Keratinocyte (primary cell): ENCODE measurements at regions not wholly inside any gene's neighbourhood (a gene's known extent, or its start where the extent isn't known, plus 50 kb on each side); places are given as distances from the start of the nearest gene placed in this dataset.

Source experiments
- DNase-seq: peaks from one replicate; pipeline ENCODE4 v3.0.0-alpha.2; 2011; ENCODE audit warnings: low read depth, missing footprints, low spot score
- FAIRE-seq: peaks from 2 replicates; lab custom pipeline; 2011; peaks lifted over from hg19 to GRCh38; lab: Jason Lieb, UNC
- H2AFZ ChIP-seq: 2 replicates; pipeline ENCODE4 v1.6.0; 2012; ENCODE audit warnings: low read length, control low read depth, inconsistent platforms; ENCODE audit not compliant: control insufficient read depth
- H3K27ac ChIP-seq: 2 replicates; pipeline ENCODE4 v1.5.1; 2011; ENCODE audit warnings: low read length; ENCODE audit not compliant: control insufficient read depth, insufficient read depth
- H3K27me3 ChIP-seq: 3 replicates; pipeline ENCODE4 v1.6.0; 2011; ENCODE audit warnings: low read length; ENCODE audit not compliant: control insufficient read depth, insufficient read depth; ENCODE audit errors: extremely low read depth
- H3K36me3 ChIP-seq, 2 experiments: 2 replicates in 1 of 2; 3 replicates in 1 of 2; pipeline ENCODE4 v1.5.1; 2011; ENCODE audit warnings: low read length in 2 of 2, mild to moderate bottlenecking in 1 of 2; ENCODE audit not compliant: control insufficient read depth in 2 of 2, insufficient read depth in 2 of 2; ENCODE audit errors: extremely low read depth in 1 of 2
- H3K4me1 ChIP-seq: 3 replicates; pipeline ENCODE4 v1.5.1; 2011; ENCODE audit warnings: low read length; ENCODE audit not compliant: control insufficient read depth, insufficient read depth; ENCODE audit errors: extremely low read depth
- H3K4me2 ChIP-seq: 3 replicates; pipeline ENCODE4 v1.6.0; 2011; ENCODE audit warnings: low read depth, low read length; ENCODE audit not compliant: control insufficient read depth, insufficient read depth; ENCODE audit errors: extremely low read depth
- H3K4me3 ChIP-seq, 3 experiments: fragments of 200-600 bp in 1 of 3; sonication (generic) in 1 of 3; 2 replicates in 2 of 3; 3 replicates in 1 of 3; pipeline ENCODE4 v1.5.1; 2011 to 2016; ENCODE audit warnings: low read length in 3 of 3, mild to moderate bottlenecking in 3 of 3, control low read depth in 2 of 3, inconsistent platforms in 1 of 3, low read depth in 1 of 3, mixed read lengths in 1 of 3, mixed run types in 1 of 3, moderate library complexity in 1 of 3; ENCODE audit not compliant: control insufficient read depth in 2 of 3, insufficient read depth in 2 of 3; ENCODE audit errors: extremely low read depth in 1 of 3
- H3K79me2 ChIP-seq: 2 replicates; pipeline ENCODE4 v1.6.0; 2012; ENCODE audit warnings: low read length; ENCODE audit not compliant: control insufficient read depth, insufficient read depth
- H3K9ac ChIP-seq: 3 replicates; pipeline ENCODE4 v1.6.0; 2011; ENCODE audit warnings: low read length; ENCODE audit not compliant: control insufficient read depth, insufficient read depth; ENCODE audit errors: extremely low read depth
- H3K9me1 ChIP-seq: 3 replicates; pipeline ENCODE4 v1.6.0; 2011; ENCODE audit warnings: low read length; ENCODE audit not compliant: control insufficient read depth, insufficient read depth; ENCODE audit errors: extremely low read depth
- H3K9me3 ChIP-seq: 2 replicates; pipeline ENCODE4 v1.5.1; 2012; ENCODE audit warnings: low read depth, low read length; ENCODE audit not compliant: control insufficient read depth
- H4K20me1 ChIP-seq: 3 replicates; pipeline ENCODE4 v1.6.0; 2011; ENCODE audit warnings: low read length; ENCODE audit not compliant: control insufficient read depth, insufficient read depth; ENCODE audit errors: extremely low read depth
- EZH2 ChIP-seq: IDR thresholded peaks from one replicate; pipeline ENCODE4 v1.6.1; 2012; ENCODE audit warnings: inconsistent platforms, mild to moderate bottlenecking, low read length, moderate library complexity
- dilution Hi-C: fragments of 300-500 bp; cut with MboI; formaldehyde crosslinking; loops from one replicate; pipeline ENCODE4 v1.7.0; 2020; ENCODE audit warnings: low sequenced_read_pairs; ENCODE audit not compliant: extremely low pct_ligation_motif_present
- TF ChIP-seq, protein P1 (sequence below), 3 experiments: IDR thresholded peaks in 1 of 3; conservative IDR thresholded peaks in 1 of 3; optimal IDR thresholded peaks in 1 of 3; 2 replicates in 2 of 3; 3 replicates in 1 of 3; pipeline versions ENCODE3 to v1.5.1; 2011; ENCODE audit warnings: low read length in 3 of 3, mild to moderate bottlenecking in 3 of 3, moderate library complexity in 2 of 3, control low read depth in 1 of 3, inconsistent platforms in 1 of 3; ENCODE audit not compliant: insufficient read depth in 2 of 3; ENCODE audit errors: extremely low read depth in 1 of 3

DNA sequence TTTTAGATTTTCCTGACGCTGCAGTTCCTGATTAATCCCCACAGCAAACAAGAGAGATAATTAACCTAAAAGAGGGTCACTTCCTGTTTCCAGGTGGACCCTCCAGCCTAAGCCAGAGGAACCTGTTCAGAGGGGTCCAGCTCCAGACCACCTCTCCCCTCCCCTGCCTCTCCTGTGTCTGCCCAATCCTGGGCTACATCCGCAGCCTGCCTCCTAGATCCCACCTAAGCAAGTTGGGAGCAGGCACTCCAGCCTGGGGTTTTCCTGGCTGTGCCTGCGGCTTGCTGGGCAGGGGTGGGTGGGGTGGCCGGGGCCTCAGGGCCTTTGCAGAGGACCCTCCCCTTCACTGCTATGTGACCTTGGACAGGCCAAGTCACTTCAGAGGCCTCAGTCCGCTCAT lies 178.6 kb upstream of the LINGO1 start:
- Histone ChIP-seq H3K27me3 (peaks cover 6% of the 10 kb centered on the region), H3K4me3 (no peak overlapping the region), H3K9me3 (no peaks in the 10 kb centered on the region), H3K9ac (no peak overlapping the region), H2AFZ (no peak overlapping the region), H3K36me3 (no peaks in the 10 kb centered on the region), H3K79me2 (no peaks in the 10 kb centered on the region), H3K27ac (no peak overlapping the region), H4K20me1 (no peaks in the 10 kb centered on the region), H3K4me2 (no peak overlapping the region), H3K4me1 (no peaks in the 10 kb centered on the region), H3K9me1 (no peaks in the 10 kb centered on the region)
- FAIRE-seq (no peak), DNase-seq (no peak)
- dilution Hi-C loops, result no loop called here
- no peak for TF ChIP-seq EZH2
- TF ChIP-seq, protein P1, sequence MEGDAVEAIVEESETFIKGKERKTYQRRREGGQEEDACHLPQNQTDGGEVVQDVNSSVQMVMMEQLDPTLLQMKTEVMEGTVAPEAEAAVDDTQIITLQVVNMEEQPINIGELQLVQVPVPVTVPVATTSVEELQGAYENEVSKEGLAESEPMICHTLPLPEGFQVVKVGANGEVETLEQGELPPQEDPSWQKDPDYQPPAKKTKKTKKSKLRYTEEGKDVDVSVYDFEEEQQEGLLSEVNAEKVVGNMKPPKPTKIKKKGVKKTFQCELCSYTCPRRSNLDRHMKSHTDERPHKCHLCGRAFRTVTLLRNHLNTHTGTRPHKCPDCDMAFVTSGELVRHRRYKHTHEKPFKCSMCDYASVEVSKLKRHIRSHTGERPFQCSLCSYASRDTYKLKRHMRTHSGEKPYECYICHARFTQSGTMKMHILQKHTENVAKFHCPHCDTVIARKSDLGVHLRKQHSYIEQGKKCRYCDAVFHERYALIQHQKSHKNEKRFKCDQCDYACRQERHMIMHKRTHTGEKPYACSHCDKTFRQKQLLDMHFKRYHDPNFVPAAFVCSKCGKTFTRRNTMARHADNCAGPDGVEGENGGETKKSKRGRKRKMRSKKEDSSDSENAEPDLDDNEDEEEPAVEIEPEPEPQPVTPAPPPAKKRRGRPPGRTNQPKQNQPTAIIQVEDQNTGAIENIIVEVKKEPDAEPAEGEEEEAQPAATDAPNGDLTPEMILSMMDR (optimal IDR thresholded peaks at IDR 0.05 in 1 of 3, IDR thresholded peaks at IDR 0.05 in 1 of 3, conservative IDR thresholded peaks at IDR 0.05 in 1 of 3; ENCODE audit: extremely low read depth in 1 of 3, insufficient read depth in 2 of 3, low read length in 3 of 3), result no peak

DNA sequence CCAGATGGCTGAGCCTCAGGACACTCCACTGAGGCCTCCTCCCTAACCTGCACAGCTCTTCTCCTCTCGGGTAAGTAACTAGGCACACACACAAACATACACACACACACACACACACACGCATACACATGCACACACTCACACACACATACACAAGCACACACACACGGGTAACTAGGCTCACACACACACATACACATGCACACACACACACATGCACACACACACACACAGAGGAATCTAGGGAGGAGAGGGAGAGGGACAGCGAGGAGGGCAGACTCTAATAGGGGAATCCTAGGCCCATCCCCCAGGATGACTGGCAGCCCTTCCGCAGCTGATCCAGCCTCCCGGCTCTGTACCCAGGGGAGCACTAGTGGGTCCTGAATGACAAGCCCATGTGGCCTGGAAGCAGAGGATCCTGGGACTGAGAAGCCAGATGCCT lies 177.4 kb upstream of the LINGO1 start:
- no peak overlapping the region for H3K4me3 ChIP-seq
- H3K79me2 ChIP-seq, result no peaks in the 10 kb centered on the region
- H3K27ac ChIP-seq, result no peak overlapping the region
- H3K9me1 ChIP-seq, result no peaks in the 10 kb centered on the region
- DNase-seq (no peak), FAIRE-seq (no peak)
- no peaks in the 10 kb centered on the region for H3K4me1 ChIP-seq
- dilution Hi-C loops, result no loop called here
- H4K20me1 ChIP-seq, result no peaks in the 10 kb centered on the region
- no peaks in the 10 kb centered on the region for H3K9me3 ChIP-seq
- H3K27me3 ChIP-seq, result peaks cover 3% of the 10 kb centered on the region
- TF ChIP-seq, protein P1 (optimal IDR thresholded peaks at IDR 0.05 in 1 of 3, IDR thresholded peaks at IDR 0.05 in 1 of 3, conservative IDR thresholded peaks at IDR 0.05 in 1 of 3; ENCODE audit: extremely low read depth in 1 of 3, insufficient read depth in 2 of 3, low read length in 3 of 3), result no peak
- no peak for TF ChIP-seq EZH2
- no peaks in the 10 kb centered on the region for H3K36me3 ChIP-seq
- H3K4me2 ChIP-seq, result no peak overlapping the region
- H2AFZ ChIP-seq, result no peak overlapping the region
- no peak overlapping the region for H3K9ac ChIP-seq
